Esophagus muscularis mucosa (tissue), 4 donors: ENCODE measurements at regions not wholly inside any gene's neighbourhood (a gene's known extent, or its start where the extent isn't known, plus 50 kb on each side); places are given as distances from the start of the nearest gene placed in this dataset.

ENCODE experiments used
- EP300 ChIP-seq: sonication (generic); formaldehyde crosslinking; IDR thresholded peaks from one replicate; pipeline ENCODE4 v1.6.1; 2017; ENCODE audit warnings: antibody characterized with exemption
- POLR2A ChIP-seq: fragments of 450-650 bp; IDR thresholded peaks from one replicate; pipeline ENCODE4 v1.6.1; 2017; ENCODE audit warnings: antibody characterized with exemption, moderate library complexity, mild to moderate bottlenecking, low read depth
- POLR2AphosphoS5 ChIP-seq, 2 donors: sonication (generic); formaldehyde crosslinking; IDR thresholded peaks; one replicate each; pipeline ENCODE4 v1.6.1; 2017; ENCODE audit warnings: antibody characterized with exemption in 2 of 2
- TF ChIP-seq, protein P1 (sequence below), 3 experiments: fragments of 200-600 bp in 2 of 3; fragments of 450-650 bp in 1 of 3; sonication (generic) in 2 of 3; IDR thresholded peaks; one replicate each; pipeline ENCODE4 v1.5.1; 2017 to 2019; ENCODE audit warnings: antibody characterized with exemption in 3 of 3, mild to moderate bottlenecking in 2 of 3, moderate library complexity in 1 of 3

GRCh38 chr6:148265054-148265453 is 77.6 kb upstream of the SASH1 start:
- TF ChIP-seq, protein P1, sequence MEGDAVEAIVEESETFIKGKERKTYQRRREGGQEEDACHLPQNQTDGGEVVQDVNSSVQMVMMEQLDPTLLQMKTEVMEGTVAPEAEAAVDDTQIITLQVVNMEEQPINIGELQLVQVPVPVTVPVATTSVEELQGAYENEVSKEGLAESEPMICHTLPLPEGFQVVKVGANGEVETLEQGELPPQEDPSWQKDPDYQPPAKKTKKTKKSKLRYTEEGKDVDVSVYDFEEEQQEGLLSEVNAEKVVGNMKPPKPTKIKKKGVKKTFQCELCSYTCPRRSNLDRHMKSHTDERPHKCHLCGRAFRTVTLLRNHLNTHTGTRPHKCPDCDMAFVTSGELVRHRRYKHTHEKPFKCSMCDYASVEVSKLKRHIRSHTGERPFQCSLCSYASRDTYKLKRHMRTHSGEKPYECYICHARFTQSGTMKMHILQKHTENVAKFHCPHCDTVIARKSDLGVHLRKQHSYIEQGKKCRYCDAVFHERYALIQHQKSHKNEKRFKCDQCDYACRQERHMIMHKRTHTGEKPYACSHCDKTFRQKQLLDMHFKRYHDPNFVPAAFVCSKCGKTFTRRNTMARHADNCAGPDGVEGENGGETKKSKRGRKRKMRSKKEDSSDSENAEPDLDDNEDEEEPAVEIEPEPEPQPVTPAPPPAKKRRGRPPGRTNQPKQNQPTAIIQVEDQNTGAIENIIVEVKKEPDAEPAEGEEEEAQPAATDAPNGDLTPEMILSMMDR (IDR thresholded peaks at IDR 0.05): no peak
- TF ChIP-seq POLR2AphosphoS5 (IDR thresholded peaks at IDR 0.05) (no peak), EP300 (no peak), POLR2A (no peak)
